ENCODE measurements at regions not wholly inside any gene's neighbourhood (a gene's known extent, or its start where the extent isn't known, plus 50 kb on each side); places are given as distances from the start of the nearest gene placed in this dataset.

DNA sequence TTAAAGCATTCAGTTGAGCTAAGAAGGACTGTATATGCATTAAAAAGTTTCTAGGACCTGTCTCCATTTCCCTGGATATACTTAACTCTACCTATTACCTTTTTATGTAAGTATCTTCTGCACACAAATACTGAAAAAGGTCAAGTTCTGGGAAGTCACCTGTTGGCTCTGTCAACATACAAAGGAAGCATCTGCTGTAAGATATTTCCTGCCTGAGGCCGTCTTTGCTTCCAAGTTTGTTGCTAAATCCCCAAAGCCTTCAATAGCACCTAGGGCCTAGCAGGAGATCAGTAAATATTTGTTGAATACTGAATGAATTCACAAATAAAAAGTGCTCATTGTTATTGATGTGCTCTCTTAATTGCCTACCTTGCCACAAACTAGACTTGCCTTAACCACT lies 188.4 kb downstream of the DUSP6 start:
- TF ChIP-seq CTCF (IDR thresholded peaks at IDR 0.05; ENCODE audit: low read length) (no peak), EZH2 (optimal IDR thresholded peaks at IDR 0.05; ENCODE audit: low read depth, low read length) (no peak), EZH2phosphoT487 (IDR thresholded peaks at IDR 0.05; ENCODE audit: low read length) (no peak)

Data from MM.1S (cell line).